HL-60 (cell line): ENCODE measurements at regions not wholly inside any gene's neighbourhood (a gene's known extent, or its start where the extent isn't known, plus 50 kb on each side); places are given as distances from the start of the nearest gene placed in this dataset.

Experiments
- DNase-seq, 2 experiments: peaks; one replicate each; pipeline ENCODE4 v3.0.0-alpha.2; 2010 to 2020; ENCODE audit warnings: low read depth in 1 of 2, low spot score in 1 of 2
- H3K27ac ChIP-seq: fragments of 250-450 bp; sonication (Bioruptor Pico); replicated peaks from 2 replicates; pipeline ENCODE4 v1.5.1; 2020; ENCODE audit warnings: mild to moderate bottlenecking, moderate library complexity
- H3K27me3 ChIP-seq: fragments of 250-450 bp; sonication (Bioruptor Pico); 2 replicates; pipeline ENCODE4 v1.5.1; 2021; ENCODE audit warnings: mild to moderate bottlenecking, moderate library complexity; ENCODE audit not compliant: insufficient read depth, poor library complexity, severe bottlenecking
- H3K4me3 ChIP-seq: replicated peaks from 2 replicates; pipeline ENCODE4 v1.5.1; 2011; ENCODE audit warnings: mild to moderate bottlenecking, control low read depth, low read length; ENCODE audit not compliant: insufficient read depth
- CTCF ChIP-seq: IDR thresholded peaks from one replicate; pipeline ENCODE4 v1.5.1; 2011; ENCODE audit warnings: low read length, control low read depth, inconsistent platforms; ENCODE audit not compliant: insufficient read depth
- GABPA ChIP-seq: IDR thresholded peaks from 2 replicates; pipeline ENCODE4 v1.6.1; 2012; ENCODE audit warnings: low read depth
- POLR2AphosphoS5 ChIP-seq: IDR thresholded peaks from 2 replicates; pipeline ENCODE4 v1.6.1; 2012; ENCODE audit warnings: low read depth
- REST ChIP-seq: IDR thresholded peaks from 2 replicates; pipeline ENCODE4 v1.6.1; 2012; ENCODE audit warnings: low read depth; ENCODE audit not compliant: insufficient replicate concordance
- SPI1 ChIP-seq: IDR thresholded peaks from 2 replicates; pipeline ENCODE4 v1.6.1; 2012; ENCODE audit warnings: low read depth, mild to moderate bottlenecking, borderline replicate concordance

- no peak for TF ChIP-seq REST
- TF ChIP-seq SPI1: no peak
- TF ChIP-seq GABPA: no peak
- TF ChIP-seq POLR2AphosphoS5: no peak
- no peak for TF ChIP-seq CTCF
- H3K27ac ChIP-seq: no peak overlapping the region
- no peak overlapping the region for H3K4me3 ChIP-seq
- no peak for DNase-seq
- H3K27me3 ChIP-seq: no peaks in the 10 kb centered on the region
Measured at GRCh38 chr9:106314476-106314875, 548.5 kb upstream of the ZNF462 start.

GRCh38 chr9:106321394-106322180, 541.4 kb upstream of the ZNF462 start:
- no peak for DNase-seq
- no peak for TF ChIP-seq CTCF
- TF ChIP-seq GABPA: no peak
- TF ChIP-seq POLR2AphosphoS5: no peak
- TF ChIP-seq SPI1: no peak
- no peak for TF ChIP-seq REST
- Histone ChIP-seq H3K27ac (no peak overlapping the region), H3K4me3 (no peak overlapping the region), H3K27me3 (no peaks in the 10 kb centered on the region)

- no peak overlapping the region for H3K27ac ChIP-seq
- DNase-seq: no peak
- TF ChIP-seq GABPA: no peak
- TF ChIP-seq POLR2AphosphoS5: no peak
- no peak for TF ChIP-seq CTCF
- no peak for TF ChIP-seq SPI1
- no peak for TF ChIP-seq REST
Measured at GRCh38 chr9:106322706-106323245, 540.2 kb upstream of the ZNF462 start.

More at GRCh38 chr9:106322706-106323245, 540.2 kb upstream of the ZNF462 start:
- H3K27me3 ChIP-seq: no peaks in the 10 kb centered on the region
- no peak overlapping the region for H3K4me3 ChIP-seq
